HCT116 (cell line): ENCODE measurements at regions not wholly inside any gene's neighbourhood (a gene's known extent, or its start where the extent isn't known, plus 50 kb on each side); places are given as distances from the start of the nearest gene placed in this dataset.

ENCODE experiments used
- ATAC-seq: fragments of 200-7000 bp; cut with Tn5 transposase; 2 replicates; pipeline ENCODE4 v1.9.1; 2020; ENCODE audit warnings: mild to moderate bottlenecking, moderate library complexity
- BruUV-seq: library from RNA; stranded (reverse); fragments of 400-500 nt; replicated peaks from 2 replicates; lab custom pipeline; 2021; lab: Mats Ljungman, UMichigan
- CTCF ChIA-PET: fragments of 300-600 bp; sonication (Branson Sonifier 250); formaldehyde crosslinking; loops from one replicate; lab custom pipeline; 2021; ENCODE audit warnings: antibody characterized with exemption; lab: Charles Lee
- POLR2A ChIA-PET: fragments of 300-600, 350-600 bp; sonication (Branson Sonifier 250); formaldehyde crosslinking; loops from one replicate; lab custom pipeline; 2021; ENCODE audit warnings: antibody characterized with exemption; lab: Charles Lee
- RAD21 ChIA-PET, 2 experiments: fragments of 300-600 bp; sonication (Branson Sonifier 250); formaldehyde crosslinking; loops; one replicate each; lab custom pipeline; 2023; ENCODE audit warnings: low total read pairs in 2 of 2; ENCODE audit not compliant: uncharacterized antibody in 2 of 2, unreplicated experiment in 2 of 2, low non-redundant PET in 1 of 2; lab: Charles Lee
- DNase-seq: peaks from one replicate; pipeline ENCODE4 v3.0.0-alpha.2; 2010; ENCODE audit warnings: low read depth, low spot score
- H2AFZ ChIP-seq: fragments of 200-600 bp; shearing (Covaris generic), sonication (generic); 2 replicates; pipeline ENCODE4 v1.6.1; 2017; ENCODE audit warnings: low read depth, mixed run types, mixed read lengths, antibody characterized with exemption, low read length; ENCODE audit not compliant: poor library complexity, severe bottlenecking
- H3K27ac ChIP-seq: 2 replicates; pipeline ENCODE4 v1.5.1; 2012; ENCODE audit warnings: low read depth, low read length
- H3K27me3 ChIP-seq: fragments of 200-600 bp; sonication (generic); 2 replicates; pipeline ENCODE4 v1.6.1; 2016; ENCODE audit warnings: mixed run types, low read length, mixed read lengths; ENCODE audit not compliant: insufficient read depth
- H3K36me3 ChIP-seq, 2 experiments: fragments of 200-500 bp in 1 of 2; fragments of 200-600 bp in 1 of 2; sonication (Bioruptor generic) in 1 of 2; sonication (generic) in 1 of 2; 2 replicates each; pipeline versions ENCODE4 v1.5.1 to v1.6.1; 2014 to 2016; ENCODE audit warnings: low read length in 2 of 2, inconsistent platforms in 1 of 2, mixed read lengths in 1 of 2, mixed run types in 1 of 2; ENCODE audit not compliant: insufficient read depth in 2 of 2, control insufficient read depth in 1 of 2
- H3K4me1 ChIP-seq, 2 experiments: fragments of 200-600 bp in 1 of 2; sonication (generic) in 1 of 2; 2 replicates each; pipeline versions ENCODE4 v1.5.1 to v1.6.1; 2012 to 2017; ENCODE audit warnings: low read length in 2 of 2, inconsistent platforms in 1 of 2, mild to moderate bottlenecking in 1 of 2, mixed read lengths in 1 of 2, mixed run types in 1 of 2, moderate library complexity in 1 of 2; ENCODE audit not compliant: insufficient read depth in 2 of 2, control insufficient read depth in 1 of 2
- H3K4me2 ChIP-seq: fragments of 200-600 bp; sonication (generic); 2 replicates; pipeline ENCODE4 v1.6.1; 2017; ENCODE audit warnings: mixed run types, low read length, mixed read lengths
- H3K4me3 ChIP-seq, 2 experiments: fragments of 200-600 bp in 1 of 2; sonication (generic) in 1 of 2; replicated peaks in 1 of 2; 2 replicates each; pipeline ENCODE4 v1.5.1; 2011 to 2016; ENCODE audit warnings: low read length in 2 of 2, control low read depth in 1 of 2, low read depth in 1 of 2, mild to moderate bottlenecking in 1 of 2, mixed read lengths in 1 of 2, mixed run types in 1 of 2
- H3K79me2 ChIP-seq: fragments of 200-600 bp; sonication (generic); 2 replicates; pipeline ENCODE4 v1.6.1; 2017; ENCODE audit warnings: mild to moderate bottlenecking, mixed run types, low read length, moderate library complexity, mixed read lengths; ENCODE audit not compliant: insufficient read depth
- H3K9ac ChIP-seq: fragments of 200-600 bp; sonication (generic); 2 replicates; pipeline ENCODE4 v1.6.1; 2016; ENCODE audit warnings: low read length, mixed read lengths
- H3K9me2 ChIP-seq: fragments of 200-600 bp; sonication (generic), shearing (Covaris generic); 2 replicates; pipeline ENCODE4 v1.6.1; 2017; ENCODE audit warnings: mixed run types, mild to moderate bottlenecking, moderate library complexity; ENCODE audit not compliant: insufficient read depth
- H3K9me3 ChIP-seq, 2 experiments: fragments of 200-500 bp in 1 of 2; fragments of 200-600 bp in 1 of 2; sonication (Bioruptor generic) in 1 of 2; sonication (generic) in 1 of 2; 2 replicates each; pipeline ENCODE4 v1.6.1; 2014 to 2017; ENCODE audit warnings: low read length in 2 of 2, mixed read lengths in 2 of 2, inconsistent platforms in 1 of 2, low read depth in 1 of 2, mild to moderate bottlenecking in 1 of 2, mixed run types in 1 of 2, moderate library complexity in 1 of 2; ENCODE audit not compliant: control insufficient read depth in 1 of 2, insufficient read depth in 1 of 2
- H4K20me1 ChIP-seq: fragments of 200-600 bp; sonication (generic), shearing (Covaris generic); 2 replicates; pipeline ENCODE4 v1.6.1; 2017; ENCODE audit warnings: mixed run types, mild to moderate bottlenecking, moderate library complexity; ENCODE audit not compliant: insufficient read depth
- CTCF ChIP-seq, 3 experiments: fragments of 200-600 bp in 1 of 3; sonication (generic) in 1 of 3; IDR thresholded peaks in 2 of 3; conservative IDR thresholded peaks in 1 of 3; 2 replicates each; pipeline ENCODE4 v1.5.1; 2012 to 2017; ENCODE audit warnings: low read depth in 2 of 3, low read length in 2 of 3, antibody characterized with exemption in 1 of 3, borderline replicate concordance in 1 of 3, control low read depth in 1 of 3, mild to moderate bottlenecking in 1 of 3, mixed read lengths in 1 of 3, mixed run types in 1 of 3, moderate library complexity in 1 of 3; ENCODE audit not compliant: insufficient read depth in 1 of 3
- EZH2 ChIP-seq: fragments of 200-600 bp; sonication (generic); IDR thresholded peaks from 2 replicates; pipeline ENCODE4 v1.6.1; 2017; ENCODE audit warnings: antibody characterized with exemption, mixed run types
- FOSL1 ChIP-seq: IDR thresholded peaks from 2 replicates; pipeline ENCODE4 v1.6.1; 2012; ENCODE audit warnings: low read depth
- JUND ChIP-seq: IDR thresholded peaks from 2 replicates; pipeline ENCODE4 v1.6.1; 2012
- POLR2A ChIP-seq: IDR thresholded peaks from 2 replicates; pipeline ENCODE4 v1.7.0; 2011; ENCODE audit warnings: borderline replicate concordance; ENCODE audit not compliant: insufficient read depth, insufficient read length; ENCODE audit errors: extremely low read depth
- TCF7L2 ChIP-seq: IDR thresholded peaks from 2 replicates; pipeline ENCODE4 v1.7.0; 2011; ENCODE audit warnings: borderline replicate concordance, inconsistent platforms; ENCODE audit not compliant: insufficient read depth, insufficient read length; ENCODE audit errors: extremely low read depth
- intact Hi-C: fragments of 100-400 bp; cut with micrococcal nuclease; formaldehyde crosslinking; loops from 2 replicates; pipeline ENCODE4 v1.10.0; 2022

DNA sequence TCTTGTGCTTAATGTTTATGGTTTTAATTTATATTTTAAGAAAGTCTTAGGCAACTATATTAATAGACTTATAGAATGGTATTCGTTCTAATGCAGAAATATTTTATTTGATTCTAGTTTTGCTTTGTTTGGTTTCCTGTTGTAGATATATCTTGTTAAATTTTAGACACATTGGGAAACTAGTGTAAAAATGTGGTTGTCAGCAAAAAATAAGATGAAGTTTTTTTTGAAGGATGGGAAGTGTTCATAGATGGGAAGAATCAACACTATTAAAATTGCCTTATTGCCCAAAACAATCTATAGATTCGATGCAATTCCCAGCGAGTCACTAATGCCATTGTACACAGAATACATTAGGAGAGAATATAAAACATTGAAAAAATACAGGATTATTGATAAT lies 278.9 kb downstream of the ZWINT start:
- Histone ChIP-seq H3K4me1 (no peaks in the 10 kb centered on the region), H3K9me3 (peaks cover 0 to 16% of the 10 kb centered on the region in 2 experiments; a peak in 2 of 4 replicates), H2AFZ (no peak overlapping the region), H3K27me3 (no peaks in the 10 kb centered on the region), H3K27ac (no peak overlapping the region), H3K4me2 (no peak overlapping the region), H4K20me1 (no peaks in the 10 kb centered on the region), H3K9ac (no peak overlapping the region), H3K4me3 (no peak overlapping the region), H3K9me2 (no peaks in the 10 kb centered on the region), H3K36me3 (no peaks in the 10 kb centered on the region), H3K79me2 (no peaks in the 10 kb centered on the region)
- ATAC-seq (no peak), DNase-seq (no peak)
- RAD21 ChIA-PET = no interaction called here
- TF ChIP-seq POLR2A = no peak
- no peak for TF ChIP-seq JUND
- no peak for TF ChIP-seq FOSL1
- TF ChIP-seq TCF7L2 = no peak
- no peak for TF ChIP-seq EZH2
- CTCF ChIA-PET = no interaction called here
- POLR2A ChIA-PET = no interaction called here
- intact Hi-C loops = no loop called here
- no TSS peak for BruUV-seq

DNA sequence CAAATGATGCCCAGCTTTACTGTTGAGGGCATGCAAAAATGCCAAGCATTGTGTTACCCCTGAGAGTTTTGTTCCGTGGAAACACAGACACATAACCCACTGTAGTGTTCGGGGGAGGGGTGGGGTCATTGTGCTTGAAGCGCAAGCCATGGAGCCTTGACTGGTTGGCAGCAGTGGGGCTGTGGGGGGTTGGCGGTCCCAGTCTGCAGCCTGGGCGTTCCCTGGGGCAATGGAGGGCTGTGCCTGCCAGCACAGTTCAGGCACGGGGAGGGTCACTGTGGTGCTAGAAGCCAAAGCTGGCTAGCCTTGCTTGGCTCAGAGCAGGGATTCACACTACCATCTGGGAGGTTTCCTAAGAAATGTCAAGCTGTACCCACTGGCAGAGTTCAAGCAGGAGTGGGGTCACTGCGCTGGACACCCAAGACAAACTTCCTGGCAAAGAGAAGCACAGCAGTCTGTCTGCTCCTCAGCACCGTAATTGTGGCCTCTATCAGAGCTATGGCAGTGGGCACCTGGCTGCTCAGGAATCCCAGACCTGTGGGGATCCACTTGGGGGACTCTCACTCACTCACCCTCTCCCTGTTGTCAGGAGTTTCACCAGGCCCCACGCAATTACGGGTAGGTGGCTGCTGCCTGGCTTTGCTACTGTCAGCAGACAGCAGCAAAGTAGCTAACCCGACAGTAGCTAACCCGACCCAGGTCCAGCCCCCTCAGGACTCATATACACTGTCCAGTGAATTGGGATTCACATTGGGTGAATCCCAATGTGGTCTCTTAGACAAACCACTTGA lies 292.4 kb downstream of the ZWINT start:
- H4K20me1 ChIP-seq = no peaks in the 10 kb centered on the region
- no peaks in the 10 kb centered on the region for H3K27me3 ChIP-seq
- intact Hi-C loops = no loop called here
- H3K4me1 ChIP-seq = no peaks in the 10 kb centered on the region
- no peaks in the 10 kb centered on the region for H3K9me2 ChIP-seq
- BruUV-seq = no TSS peak
- H2AFZ ChIP-seq = no peak overlapping the region
- no peaks in the 10 kb centered on the region for H3K36me3 ChIP-seq
- H3K27ac ChIP-seq = no peak overlapping the region
- POLR2A ChIA-PET = no interaction called here
- no peaks in the 10 kb centered on the region for H3K79me2 ChIP-seq
- CTCF ChIA-PET = no interaction called here
- ATAC-seq (no peak), DNase-seq (no peak)
- no peak overlapping the region for H3K4me3 ChIP-seq
- peaks cover 0 to 33% of the 10 kb centered on the region in 2 experiments; a peak in 3 of 4 replicates for H3K9me3 ChIP-seq
- no peak overlapping the region for H3K9ac ChIP-seq
- no peak overlapping the region for H3K4me2 ChIP-seq
- RAD21 ChIA-PET = no interaction called here
- TF ChIP-seq CTCF (IDR thresholded peaks at IDR 0.05 in 2 of 3, conservative IDR thresholded peaks at IDR 0.05 in 1 of 3; ENCODE audit: borderline replicate concordance in 1 of 3, insufficient read depth in 1 of 3, low read depth in 2 of 3, low read length in 2 of 3) = no peak
- TF ChIP-seq EZH2 = no peak
- TF ChIP-seq TCF7L2 = no peak
